ENCODE measurements at regions not wholly inside any gene's neighbourhood (a gene's known extent, or its start where the extent isn't known, plus 50 kb on each side); places are given as distances from the start of the nearest gene placed in this dataset.

- Histone ChIP-seq H3K36me3 (ENCODE audit: control insufficient read depth in 2 of 2, insufficient read depth in 1 of 2, low read length in 2 of 2) (no peaks in the 10 kb centered on the region), H3K27ac (ENCODE audit: extremely low read depth, low read depth, low read length) (no peak overlapping the region), H3K4me1 (ENCODE audit: control insufficient read depth, insufficient read depth, low read length) (no peaks in the 10 kb centered on the region), H3K4me3 (ENCODE audit: low read depth, low read length) (no peak overlapping the region), H3K9me3 (ENCODE audit: control insufficient read depth, insufficient read depth, low read depth, low read length) (no peaks in the 10 kb centered on the region)
- CTCF ChIA-PET, result no interaction called here
- POLR2A ChIA-PET, result no interaction called here
- TF ChIP-seq ZNF660 (tag by site-specific recombination; IDR thresholded peaks at IDR 0.05) (no peak), ZBTB10 (tag by site-specific recombination; IDR thresholded peaks at IDR 0.05) (peak; percentile 40; the same call in 1 of the 2 replicates), KLF7 (tag by site-specific recombination; IDR thresholded peaks at IDR 0.05; ENCODE audit: borderline replicate concordance) (no peak), REST (tag by site-specific recombination; IDR thresholded peaks at IDR 0.05) (no peak)
Observed at GRCh38 chr12:34338751-34339150, 316.5 kb downstream of the ALG10 start.

GRCh38 chr12:34339922-34340321 is 317.6 kb downstream of the ALG10 start:
- ChIA-PET CTCF (no interaction called here), POLR2A (no interaction called here)
- Histone ChIP-seq H3K4me1 (ENCODE audit: control insufficient read depth, insufficient read depth, low read length) (no peaks in the 10 kb centered on the region), H3K36me3 (ENCODE audit: control insufficient read depth in 2 of 2, insufficient read depth in 1 of 2, low read length in 2 of 2) (no peaks in the 10 kb centered on the region), H3K9me3 (ENCODE audit: control insufficient read depth, insufficient read depth, low read depth, low read length) (no peaks in the 10 kb centered on the region), H3K27ac (ENCODE audit: extremely low read depth, low read depth, low read length) (no peak overlapping the region), H3K4me3 (ENCODE audit: low read depth, low read length) (no peak overlapping the region)
- TF ChIP-seq SCRT2 (tag by site-specific recombination; IDR thresholded peaks at IDR 0.05), result no peak

- Histone ChIP-seq H3K27ac (ENCODE audit: extremely low read depth, low read depth, low read length) (no peak overlapping the region), H3K36me3 (ENCODE audit: control insufficient read depth in 2 of 2, insufficient read depth in 1 of 2, low read length in 2 of 2) (no peaks in the 10 kb centered on the region), H3K9me3 (ENCODE audit: control insufficient read depth, insufficient read depth, low read depth, low read length) (no peaks in the 10 kb centered on the region), H3K4me1 (ENCODE audit: control insufficient read depth, insufficient read depth, low read length) (no peaks in the 10 kb centered on the region), H3K4me3 (ENCODE audit: low read depth, low read length) (no peak overlapping the region)
- CTCF ChIA-PET, result no interaction called here
- POLR2A ChIA-PET, result no interaction called here
- TF ChIP-seq ZNF37A (tag by site-specific recombination; IDR thresholded peaks at IDR 0.05) (no peak), ZFHX2 (tag by site-specific recombination; conservative IDR thresholded peaks at IDR 0.05) (0 out of 2 replicates have a peak, but pooled peaks have one; percentile 42), ZBTB6 (tag by site-specific recombination; IDR thresholded peaks at IDR 0.05) (no peak), ZBTB17 (tag by site-specific recombination; IDR thresholded peaks at IDR 0.05) (0 out of 2 replicates have a peak, but pooled peaks have one; percentile 10), KLF1 (tag by site-specific recombination; IDR thresholded peaks at IDR 0.05) (0 out of 2 replicates have a peak, but pooled peaks have one; percentile 22), ZNF658 (tag by site-specific recombination; IDR thresholded peaks at IDR 0.05) (no peak), ZSCAN4 (tag by site-specific recombination; IDR thresholded peaks at IDR 0.05) (peak; percentile 75; the same call in 1 of the 2 replicates), ZBTB48 (tag by site-specific recombination; IDR thresholded peaks at IDR 0.05) (peak; percentile 88; the same call in 1 of the 2 replicates), ZNF600 (tag by site-specific recombination; IDR thresholded peaks at IDR 0.05) (0 out of 2 replicates have a peak, but pooled peaks have one; percentile 47), ZNF610 (tag by site-specific recombination; IDR thresholded peaks at IDR 0.05; ENCODE audit: borderline replicate concordance) (peak; percentile 57; the same call in 1 of the 2 replicates), KLF8 (tag by site-specific recombination; IDR thresholded peaks at IDR 0.05) (peak; percentile 19; the same call in 1 of the 2 replicates), ZNF423 (tag by site-specific recombination; IDR thresholded peaks at IDR 0.05) (peak; percentile 73), ZNF654 (tag by site-specific recombination; IDR thresholded peaks at IDR 0.05; ENCODE audit: low read depth) (no peak), KLF9 (tag by site-specific recombination; IDR thresholded peaks at IDR 0.05; ENCODE audit: low read depth) (peak; percentile 55), ZNF76 (tag by site-specific recombination; IDR thresholded peaks at IDR 0.05; ENCODE audit: borderline replicate concordance, low read depth) (no peak), ZNF19 (tag by site-specific recombination; IDR thresholded peaks at IDR 0.05; ENCODE audit: low read depth) (no peak), WT1 (tag by site-specific recombination; IDR thresholded peaks at IDR 0.05) (no peak)
Observed at GRCh38 chr12:34340534-34341361, 318.5 kb downstream of the ALG10 start.
